HCT116 (cell line): ENCODE measurements at regions not wholly inside any gene's neighbourhood (a gene's known extent, or its start where the extent isn't known, plus 50 kb on each side); places are given as distances from the start of the nearest gene placed in this dataset.

ENCODE experiments used
- ATF3 ChIP-seq: IDR thresholded peaks from 2 replicates; pipeline ENCODE4 v1.6.1; 2012
- CTCF ChIP-seq, 3 experiments: fragments of 200-600 bp in 1 of 3; sonication (generic) in 1 of 3; IDR thresholded peaks in 2 of 3; conservative IDR thresholded peaks in 1 of 3; 2 replicates each; pipeline ENCODE4 v1.5.1; 2012 to 2017; ENCODE audit warnings: low read depth in 2 of 3, low read length in 2 of 3, antibody characterized with exemption in 1 of 3, borderline replicate concordance in 1 of 3, control low read depth in 1 of 3, mild to moderate bottlenecking in 1 of 3, mixed read lengths in 1 of 3, mixed run types in 1 of 3, moderate library complexity in 1 of 3; ENCODE audit not compliant: insufficient read depth in 1 of 3
- EGR1 ChIP-seq: IDR thresholded peaks from 2 replicates; pipeline ENCODE4 v1.6.1; 2012; ENCODE audit warnings: low read depth
- EZH2 ChIP-seq: fragments of 200-600 bp; sonication (generic); IDR thresholded peaks from 2 replicates; pipeline ENCODE4 v1.6.1; 2017; ENCODE audit warnings: antibody characterized with exemption, mixed run types
- EZH2phosphoT487 ChIP-seq: fragments of 200-600 bp; IDR thresholded peaks from 2 replicates; pipeline ENCODE4 v1.6.1; 2018; ENCODE audit warnings: antibody characterized with exemption, borderline replicate concordance
- FOSL1 ChIP-seq: IDR thresholded peaks from 2 replicates; pipeline ENCODE4 v1.6.1; 2012; ENCODE audit warnings: low read depth
- MAX ChIP-seq: IDR thresholded peaks from 2 replicates; pipeline ENCODE4 v1.6.1; 2012
- POLR2A ChIP-seq: IDR thresholded peaks from 2 replicates; pipeline ENCODE4 v1.7.0; 2011; ENCODE audit warnings: borderline replicate concordance; ENCODE audit not compliant: insufficient read depth, insufficient read length; ENCODE audit errors: extremely low read depth
- POLR2AphosphoS5 ChIP-seq: IDR thresholded peaks from 2 replicates; pipeline ENCODE4 v1.6.1; 2011; ENCODE audit warnings: mild to moderate bottlenecking, low read depth, low read length, moderate library complexity
- REST ChIP-seq: IDR thresholded peaks from 2 replicates; pipeline ENCODE4 v1.6.1; 2012; ENCODE audit warnings: low read depth
- SIN3A ChIP-seq: IDR thresholded peaks from 2 replicates; pipeline ENCODE4 v1.6.1; 2012; ENCODE audit warnings: low read depth
- SRF ChIP-seq: IDR thresholded peaks from 2 replicates; pipeline ENCODE4 v1.6.1; 2012; ENCODE audit warnings: low read depth
- YY1 ChIP-seq: IDR thresholded peaks from 2 replicates; pipeline ENCODE4 v1.6.1; 2011; ENCODE audit warnings: low read length, low read depth, moderate library complexity, mild to moderate bottlenecking; ENCODE audit not compliant: insufficient replicate concordance; ENCODE audit errors: extremely low read depth
- ZNF274 ChIP-seq: fragments of 200-500 bp; sonication (Bioruptor generic); IDR thresholded peaks from 2 replicates; pipeline ENCODE4 v1.6.1; 2014; ENCODE audit warnings: mild to moderate bottlenecking, low read depth, low read length, inconsistent platforms

GRCh38 chr9:115786321-115786720, 367.3 kb upstream of the PAPPA start:
- no peak for TF ChIP-seq POLR2AphosphoS5
- no peak for TF ChIP-seq CTCF (IDR thresholded peaks at IDR 0.05 in 2 of 3, conservative IDR thresholded peaks at IDR 0.05 in 1 of 3; ENCODE audit: borderline replicate concordance in 1 of 3, insufficient read depth in 1 of 3, low read depth in 2 of 3, low read length in 2 of 3)
- no peak for TF ChIP-seq POLR2A
- no peak for TF ChIP-seq MAX
- TF ChIP-seq FOSL1: no peak
- TF ChIP-seq REST: no peak
- TF ChIP-seq YY1: no peak
- no peak for TF ChIP-seq EZH2
- no peak for TF ChIP-seq EGR1
- no peak for TF ChIP-seq SIN3A
- no peak for TF ChIP-seq ZNF274
- no peak for TF ChIP-seq EZH2phosphoT487
- no peak for TF ChIP-seq ATF3
- TF ChIP-seq SRF: no peak
